Activated naive CD8-positive, alpha-beta T cell treated with anti-CD3 and anti-CD28 coated beads, Interleukin-2, amount 10 ng/mL, durations not matched to agents 7 days and 5 days (primary cell): ENCODE measurements at regions not wholly inside any gene's neighbourhood (a gene's known extent, or its start where the extent isn't known, plus 50 kb on each side); places are given as distances from the start of the nearest gene placed in this dataset.

ENCODE experiments used
- ATAC-seq: fragments of 150-1000 bp; cut with Tn5 transposase; one replicate; pipeline ENCODE4 v1.10.0; 2021; ENCODE audit warnings: low read depth, moderate library complexity
- POLR2A ChIA-PET: fragments of 350-600 bp; sonication (Branson Sonifier 250); formaldehyde crosslinking; loops from one replicate; lab custom pipeline; 2021; ENCODE audit warnings: antibody characterized with exemption; lab: Charles Lee
- DNase-seq: peaks from one replicate; pipeline ENCODE4 v3.0.0; 2021
- H3K27ac Mint-ChIP-seq: one replicate; pipeline ENCODE4 v1.8.0; 2022; ENCODE audit warnings: mild to moderate bottlenecking, mixed read lengths
- H3K27me3 Mint-ChIP-seq: one replicate; pipeline ENCODE4 v1.8.0; 2022; ENCODE audit warnings: mild to moderate bottlenecking, moderate library complexity, mixed read lengths
- H3K36me3 Mint-ChIP-seq: one replicate; pipeline ENCODE4 v1.8.0; 2021; ENCODE audit warnings: mild to moderate bottlenecking, mixed read lengths
- H3K4me1 Mint-ChIP-seq: one replicate; pipeline ENCODE4 v1.8.0; 2021; ENCODE audit warnings: mixed read lengths
- H3K4me3 Mint-ChIP-seq: one replicate; pipeline ENCODE4 v1.8.0; 2022; ENCODE audit warnings: mild to moderate bottlenecking, moderate library complexity, mixed read lengths
- H3K9me3 Mint-ChIP-seq: one replicate; pipeline ENCODE4 v1.8.0; 2021; ENCODE audit warnings: mixed read lengths

- ATAC-seq (no peak), DNase-seq (no peak)
- peaks cover 2% of the 10 kb centered on the region for H3K9me3 Mint-ChIP-seq
- no peaks in the 10 kb centered on the region for H3K27me3 Mint-ChIP-seq
- H3K36me3 Mint-ChIP-seq = no peaks in the 10 kb centered on the region
- POLR2A ChIA-PET = no interaction called here
- H3K4me3 Mint-ChIP-seq = no peak overlapping the region
- H3K4me1 Mint-ChIP-seq = no peaks in the 10 kb centered on the region
- H3K27ac Mint-ChIP-seq = no peak overlapping the region
These were observed 299.4 kb downstream of the CRPPA start for GRCh38 chr7:16121876-16122390.

DNA sequence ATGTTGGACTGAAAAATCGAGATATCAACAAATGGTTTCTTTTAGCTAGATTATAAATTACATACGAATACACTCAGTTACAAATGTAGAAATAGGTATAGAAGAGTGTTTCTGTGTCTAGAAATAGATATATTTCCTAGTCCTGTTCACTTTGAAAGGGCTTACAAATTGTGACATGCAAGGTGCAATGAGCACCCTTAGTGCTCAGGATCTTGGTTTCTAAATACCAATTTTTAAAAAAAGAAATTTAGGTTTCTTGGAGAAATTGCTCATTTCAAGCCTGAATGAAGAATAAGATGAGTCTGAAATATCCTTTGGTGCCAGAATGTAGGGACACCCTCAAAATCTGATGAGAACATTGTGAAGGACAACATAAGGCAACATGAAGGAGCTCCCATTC is 306.0 kb downstream of the CRPPA start:
- POLR2A ChIA-PET = no interaction called here
- H3K9me3 Mint-ChIP-seq = peaks cover 6% of the 10 kb centered on the region

GRCh38 chr7:16114633-16115032 is 306.7 kb downstream of the CRPPA start:
- ATAC-seq (no peak), DNase-seq (no peak)
- H3K4me1 Mint-ChIP-seq = peaks cover 4% of the 10 kb centered on the region
- H3K4me3 Mint-ChIP-seq = no peak overlapping the region
- POLR2A ChIA-PET = no interaction called here
- H3K27ac Mint-ChIP-seq = no peak overlapping the region
- H3K9me3 Mint-ChIP-seq = peaks cover 6% of the 10 kb centered on the region
- H3K36me3 Mint-ChIP-seq = no peaks in the 10 kb centered on the region
- H3K27me3 Mint-ChIP-seq = no peaks in the 10 kb centered on the region

More for the DNA sequence above, 306.0 kb downstream of the CRPPA start:
- no peak overlapping the region for H3K4me3 Mint-ChIP-seq
- H3K36me3 Mint-ChIP-seq = no peaks in the 10 kb centered on the region
- no peak for DNase-seq
- no peaks in the 10 kb centered on the region for H3K27me3 Mint-ChIP-seq
- no peak for ATAC-seq
- H3K27ac Mint-ChIP-seq = no peak overlapping the region
- peaks cover 3% of the 10 kb centered on the region for H3K4me1 Mint-ChIP-seq

- H3K4me3 Mint-ChIP-seq = no peak overlapping the region
- POLR2A ChIA-PET = no interaction called here
- peaks cover under 1% of the 10 kb centered on the region for H3K36me3 Mint-ChIP-seq
- H3K27ac Mint-ChIP-seq = no peak overlapping the region
- H3K27me3 Mint-ChIP-seq = no peaks in the 10 kb centered on the region
- no peak for DNase-seq
- H3K9me3 Mint-ChIP-seq = peaks cover 6% of the 10 kb centered on the region
- peaks cover 4% of the 10 kb centered on the region for H3K4me1 Mint-ChIP-seq
- ATAC-seq = no peak
These were observed 307.3 kb downstream of the CRPPA start for GRCh38 chr7:16114071-16114470.

- no peak overlapping the region for H3K27ac Mint-ChIP-seq
- H3K9me3 Mint-ChIP-seq = peaks cover 10% of the 10 kb centered on the region
- peaks cover 4% of the 10 kb centered on the region for H3K36me3 Mint-ChIP-seq
- H3K4me3 Mint-ChIP-seq = no peak overlapping the region
- H3K27me3 Mint-ChIP-seq = no peaks in the 10 kb centered on the region
- H3K4me1 Mint-ChIP-seq = peaks cover 4% of the 10 kb centered on the region
- ATAC-seq (no peak), DNase-seq (no peak)
- POLR2A ChIA-PET = no interaction called here
These were observed 308.3 kb downstream of the CRPPA start for GRCh38 chr7:16113058-16113457.

- peaks cover 19% of the 10 kb centered on the region for H3K9me3 Mint-ChIP-seq
- POLR2A ChIA-PET = no interaction called here
- no peak overlapping the region for H3K27ac Mint-ChIP-seq
These were observed 314.5 kb downstream of the CRPPA start for GRCh38 chr7:16106869-16107268.

DNA sequence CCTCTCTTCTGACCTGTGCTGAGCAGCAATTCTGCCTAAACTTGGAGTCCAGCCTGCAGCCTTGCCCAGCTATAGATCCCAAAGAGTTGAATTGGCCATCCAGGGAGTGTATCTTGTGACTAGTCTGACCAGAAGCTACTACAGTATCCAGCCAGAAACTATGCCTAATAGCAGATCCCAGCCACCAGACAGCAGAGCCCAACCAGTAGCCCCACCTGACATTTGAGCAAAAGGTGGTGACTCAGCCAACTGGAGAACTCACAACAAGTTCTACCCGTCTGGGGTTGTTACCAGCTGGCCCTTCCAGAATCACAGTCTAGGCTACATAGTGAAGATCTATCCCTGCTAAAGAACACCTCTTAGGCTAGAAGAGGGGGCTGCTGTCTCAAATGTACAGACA is 315.0 kb downstream of the CRPPA start:
- POLR2A ChIA-PET = no interaction called here
- ATAC-seq = no peak
- Mint-ChIP-seq H3K27me3 (no peaks in the 10 kb centered on the region), H3K9me3 (peaks cover 17% of the 10 kb centered on the region), H3K4me1 (peaks cover 4% of the 10 kb centered on the region), H3K27ac (no peak overlapping the region), H3K36me3 (peaks cover 6% of the 10 kb centered on the region), H3K4me3 (no peak overlapping the region)
- no peak for DNase-seq

More at GRCh38 chr7:16106869-16107268, 314.5 kb downstream of the CRPPA start:
- Mint-ChIP-seq H3K36me3 (peaks cover 6% of the 10 kb centered on the region), H3K4me3 (no peak overlapping the region), H3K4me1 (peaks cover 4% of the 10 kb centered on the region), H3K27me3 (no peaks in the 10 kb centered on the region)
- DNase-seq (no peak), ATAC-seq (no peak)

DNA sequence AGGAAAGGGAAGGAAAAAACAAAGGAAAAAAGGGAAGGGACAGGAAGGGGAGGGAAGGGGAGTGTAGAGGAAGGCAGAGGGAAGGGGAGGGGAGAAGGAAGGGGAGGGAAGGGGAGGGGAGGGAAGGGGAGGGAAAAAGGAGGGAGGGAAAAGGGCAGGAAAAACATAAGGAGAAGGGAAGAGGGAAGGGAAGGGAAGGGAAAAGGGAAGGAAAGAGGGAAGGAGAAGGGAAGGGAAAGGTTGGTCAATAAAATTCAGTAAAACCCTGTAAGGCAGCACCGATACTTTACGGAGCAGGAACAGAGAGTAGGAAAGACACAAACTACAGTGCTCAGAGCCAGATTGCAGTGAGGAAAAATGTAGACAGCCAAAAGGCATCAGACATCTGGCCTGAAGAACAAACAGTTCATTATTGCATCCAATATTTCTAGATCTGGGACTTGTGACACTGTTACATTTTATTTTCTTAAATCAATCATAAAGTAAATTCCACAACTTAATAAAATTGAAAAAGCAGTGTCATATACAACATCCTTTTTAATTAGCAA is 322.0 kb downstream of the CRPPA start:
- no peaks in the 10 kb centered on the region for H3K4me1 Mint-ChIP-seq
- ATAC-seq (no peak), DNase-seq (no peak)
- no peak overlapping the region for H3K4me3 Mint-ChIP-seq
- H3K9me3 Mint-ChIP-seq = no peaks in the 10 kb centered on the region
- POLR2A ChIA-PET = no interaction called here
- H3K36me3 Mint-ChIP-seq = no peaks in the 10 kb centered on the region
- H3K27ac Mint-ChIP-seq = no peak overlapping the region
- no peaks in the 10 kb centered on the region for H3K27me3 Mint-ChIP-seq

- H3K27me3 Mint-ChIP-seq = no peaks in the 10 kb centered on the region
- H3K27ac Mint-ChIP-seq = no peak overlapping the region
- no peaks in the 10 kb centered on the region for H3K36me3 Mint-ChIP-seq
- no peaks in the 10 kb centered on the region for H3K4me1 Mint-ChIP-seq
- ATAC-seq (no peak), DNase-seq (no peak)
- no peaks in the 10 kb centered on the region for H3K9me3 Mint-ChIP-seq
- POLR2A ChIA-PET = no interaction called here
- no peak overlapping the region for H3K4me3 Mint-ChIP-seq
These were observed 322.7 kb downstream of the CRPPA start for GRCh38 chr7:16098585-16099179.

DNA sequence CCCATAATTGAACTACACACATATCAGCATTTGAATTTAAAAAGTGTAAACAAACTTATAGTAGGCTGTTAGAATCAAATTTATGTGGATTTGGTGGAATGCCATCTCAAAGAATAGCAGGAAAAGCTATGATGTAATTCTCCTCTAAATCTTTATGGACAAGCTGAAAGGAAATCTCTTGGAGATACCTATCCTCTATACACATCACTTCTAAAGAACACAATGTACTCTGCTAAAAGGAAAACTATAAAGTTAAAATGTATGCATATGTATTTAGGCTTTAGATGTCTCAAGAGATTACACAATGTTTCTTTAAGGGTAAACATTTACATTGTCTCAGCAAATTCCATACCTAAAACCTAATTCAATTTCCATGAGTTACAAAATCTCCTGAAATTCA is 323.3 kb downstream of the CRPPA start:
- DNase-seq (no peak), ATAC-seq (no peak)

GRCh38 chr7:16095171-16095950 is 326.0 kb downstream of the CRPPA start:
- Mint-ChIP-seq H3K27ac (no peak overlapping the region), H3K27me3 (no peaks in the 10 kb centered on the region), H3K4me1 (no peaks in the 10 kb centered on the region), H3K9me3 (no peaks in the 10 kb centered on the region), H3K36me3 (no peaks in the 10 kb centered on the region), H3K4me3 (no peak overlapping the region)
- DNase-seq = no peak
- no peak for ATAC-seq
- POLR2A ChIA-PET = no interaction called here

More for the DNA sequence above, 323.3 kb downstream of the CRPPA start:
- Mint-ChIP-seq H3K27me3 (no peaks in the 10 kb centered on the region), H3K27ac (no peak overlapping the region), H3K36me3 (no peaks in the 10 kb centered on the region), H3K4me3 (no peak overlapping the region), H3K4me1 (no peaks in the 10 kb centered on the region), H3K9me3 (no peaks in the 10 kb centered on the region)
- POLR2A ChIA-PET = no interaction called here

DNA sequence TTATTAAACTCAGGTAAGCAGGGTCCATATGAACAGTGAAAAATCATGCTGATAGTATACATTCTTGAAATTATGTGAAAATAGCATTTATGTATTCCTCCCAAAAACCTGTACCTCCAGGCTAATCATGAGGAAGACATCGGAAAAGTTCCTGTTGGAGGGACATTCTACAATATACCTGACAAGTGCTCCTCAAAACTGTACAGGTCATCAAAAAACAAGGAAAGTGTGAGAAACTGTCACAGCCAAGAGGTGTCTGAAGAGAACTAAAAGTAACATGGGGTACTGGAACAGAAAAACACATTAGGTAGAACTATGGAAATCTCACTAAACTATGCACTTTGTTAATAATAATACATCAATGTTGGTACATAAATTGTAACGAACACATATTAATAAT is 326.7 kb downstream of the CRPPA start:
- H3K4me1 Mint-ChIP-seq = no peaks in the 10 kb centered on the region
- POLR2A ChIA-PET = no interaction called here
- DNase-seq (no peak), ATAC-seq (no peak)
- H3K4me3 Mint-ChIP-seq = no peak overlapping the region
- no peaks in the 10 kb centered on the region for H3K36me3 Mint-ChIP-seq
- H3K9me3 Mint-ChIP-seq = no peaks in the 10 kb centered on the region
- no peaks in the 10 kb centered on the region for H3K27me3 Mint-ChIP-seq
- H3K27ac Mint-ChIP-seq = no peak overlapping the region

DNA sequence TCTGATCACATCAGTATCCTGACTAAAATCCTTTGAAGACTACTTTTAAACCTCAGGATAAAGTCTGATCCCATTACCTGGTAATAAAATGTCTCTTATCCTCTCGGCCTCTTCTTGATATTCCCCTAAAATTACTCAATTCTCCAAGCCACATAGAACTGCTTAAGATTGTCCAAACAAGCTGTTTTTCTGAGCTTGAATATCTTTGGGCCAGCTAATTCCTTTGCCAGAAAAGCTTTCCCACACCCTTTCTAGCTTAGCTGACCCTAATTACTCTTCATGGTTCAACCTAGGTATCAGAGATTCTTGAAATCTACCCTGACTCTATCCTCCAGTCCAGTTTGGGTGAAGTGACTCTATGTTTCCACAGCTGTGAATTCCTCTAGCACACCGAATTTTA is 328.6 kb downstream of the CRPPA start:
- no peaks in the 10 kb centered on the region for H3K4me1 Mint-ChIP-seq
- no peaks in the 10 kb centered on the region for H3K9me3 Mint-ChIP-seq
- ATAC-seq = no peak
- no peak overlapping the region for H3K27ac Mint-ChIP-seq
- POLR2A ChIA-PET = no interaction called here
- no peak overlapping the region for H3K4me3 Mint-ChIP-seq
- no peaks in the 10 kb centered on the region for H3K27me3 Mint-ChIP-seq
- DNase-seq = no peak
- no peaks in the 10 kb centered on the region for H3K36me3 Mint-ChIP-seq
